ENCODE measurements at regions not wholly inside any gene's neighbourhood (a gene's known extent, or its start where the extent isn't known, plus 50 kb on each side); places are given as distances from the start of the nearest gene placed in this dataset.
"Not testable (repeated sequence)": the region's sequence is repeated elsewhere in the genome, so short reads cannot be mapped to it uniquely, and the experiment has no call there.

DNA sequence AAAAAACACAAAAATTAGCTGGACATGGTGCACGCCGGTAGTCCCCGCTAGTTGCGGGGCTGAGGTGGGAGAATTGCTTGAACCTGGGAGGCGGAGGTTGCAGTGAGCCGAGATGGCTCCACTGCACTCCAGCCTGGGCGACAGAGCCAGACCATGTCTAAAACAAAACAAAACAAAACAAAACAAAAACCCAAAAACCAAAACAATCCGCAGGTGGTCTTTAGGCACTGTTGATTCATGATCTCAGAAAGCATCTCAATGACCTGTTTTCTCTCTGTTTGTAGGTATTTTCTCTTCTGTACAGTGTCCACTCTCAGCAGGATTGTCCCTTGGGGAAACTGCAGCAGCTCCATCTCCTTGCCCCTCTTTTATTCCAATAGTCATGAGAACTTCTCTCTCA lies 74.9 kb upstream of the ADGRL2 start:
- Histone ChIP-seq H3K27ac (ENCODE audit: low read length) (no peak overlapping the region), H3K27me3 (ENCODE audit: control insufficient read depth, insufficient read depth, low read length) (no peaks in the 10 kb centered on the region), H3K4me3 (ENCODE audit: low read depth in 2 of 2, low read length in 2 of 2) (no peak overlapping the region), H3K36me3 (ENCODE audit: control insufficient read depth, insufficient read depth, low read length) (no peaks in the 10 kb centered on the region), H3K4me1 (ENCODE audit: control insufficient read depth, insufficient read depth, low read length) (no peaks in the 10 kb centered on the region), H3K9me3 (ENCODE audit: control insufficient read depth, insufficient read depth, low read depth, low read length) (no peaks in the 10 kb centered on the region)
- no peak for TF ChIP-seq SIN3A (IDR thresholded peaks at IDR 0.05; ENCODE audit: borderline replicate concordance, insufficient read depth, low read depth, low read length)
- no peak for TF ChIP-seq TCF7L2 (IDR thresholded peaks at IDR 0.05; ENCODE audit: low read depth, low read length)
- TF ChIP-seq, protein P1, sequence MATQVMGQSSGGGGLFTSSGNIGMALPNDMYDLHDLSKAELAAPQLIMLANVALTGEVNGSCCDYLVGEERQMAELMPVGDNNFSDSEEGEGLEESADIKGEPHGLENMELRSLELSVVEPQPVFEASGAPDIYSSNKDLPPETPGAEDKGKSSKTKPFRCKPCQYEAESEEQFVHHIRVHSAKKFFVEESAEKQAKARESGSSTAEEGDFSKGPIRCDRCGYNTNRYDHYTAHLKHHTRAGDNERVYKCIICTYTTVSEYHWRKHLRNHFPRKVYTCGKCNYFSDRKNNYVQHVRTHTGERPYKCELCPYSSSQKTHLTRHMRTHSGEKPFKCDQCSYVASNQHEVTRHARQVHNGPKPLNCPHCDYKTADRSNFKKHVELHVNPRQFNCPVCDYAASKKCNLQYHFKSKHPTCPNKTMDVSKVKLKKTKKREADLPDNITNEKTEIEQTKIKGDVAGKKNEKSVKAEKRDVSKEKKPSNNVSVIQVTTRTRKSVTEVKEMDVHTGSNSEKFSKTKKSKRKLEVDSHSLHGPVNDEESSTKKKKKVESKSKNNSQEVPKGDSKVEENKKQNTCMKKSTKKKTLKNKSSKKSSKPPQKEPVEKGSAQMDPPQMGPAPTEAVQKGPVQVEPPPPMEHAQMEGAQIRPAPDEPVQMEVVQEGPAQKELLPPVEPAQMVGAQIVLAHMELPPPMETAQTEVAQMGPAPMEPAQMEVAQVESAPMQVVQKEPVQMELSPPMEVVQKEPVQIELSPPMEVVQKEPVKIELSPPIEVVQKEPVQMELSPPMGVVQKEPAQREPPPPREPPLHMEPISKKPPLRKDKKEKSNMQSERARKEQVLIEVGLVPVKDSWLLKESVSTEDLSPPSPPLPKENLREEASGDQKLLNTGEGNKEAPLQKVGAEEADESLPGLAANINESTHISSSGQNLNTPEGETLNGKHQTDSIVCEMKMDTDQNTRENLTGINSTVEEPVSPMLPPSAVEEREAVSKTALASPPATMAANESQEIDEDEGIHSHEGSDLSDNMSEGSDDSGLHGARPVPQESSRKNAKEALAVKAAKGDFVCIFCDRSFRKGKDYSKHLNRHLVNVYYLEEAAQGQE (IDR thresholded peaks at IDR 0.05; ENCODE audit: insufficient read depth in 1 of 2, low read depth in 2 of 2, low read length in 1 of 2): no peak
- no peak for TF ChIP-seq POLR2AphosphoS5 (IDR thresholded peaks at IDR 0.05; ENCODE audit: low read depth, low read length)
- TF ChIP-seq, protein P2, sequence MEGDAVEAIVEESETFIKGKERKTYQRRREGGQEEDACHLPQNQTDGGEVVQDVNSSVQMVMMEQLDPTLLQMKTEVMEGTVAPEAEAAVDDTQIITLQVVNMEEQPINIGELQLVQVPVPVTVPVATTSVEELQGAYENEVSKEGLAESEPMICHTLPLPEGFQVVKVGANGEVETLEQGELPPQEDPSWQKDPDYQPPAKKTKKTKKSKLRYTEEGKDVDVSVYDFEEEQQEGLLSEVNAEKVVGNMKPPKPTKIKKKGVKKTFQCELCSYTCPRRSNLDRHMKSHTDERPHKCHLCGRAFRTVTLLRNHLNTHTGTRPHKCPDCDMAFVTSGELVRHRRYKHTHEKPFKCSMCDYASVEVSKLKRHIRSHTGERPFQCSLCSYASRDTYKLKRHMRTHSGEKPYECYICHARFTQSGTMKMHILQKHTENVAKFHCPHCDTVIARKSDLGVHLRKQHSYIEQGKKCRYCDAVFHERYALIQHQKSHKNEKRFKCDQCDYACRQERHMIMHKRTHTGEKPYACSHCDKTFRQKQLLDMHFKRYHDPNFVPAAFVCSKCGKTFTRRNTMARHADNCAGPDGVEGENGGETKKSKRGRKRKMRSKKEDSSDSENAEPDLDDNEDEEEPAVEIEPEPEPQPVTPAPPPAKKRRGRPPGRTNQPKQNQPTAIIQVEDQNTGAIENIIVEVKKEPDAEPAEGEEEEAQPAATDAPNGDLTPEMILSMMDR (IDR thresholded peaks at IDR 0.05): no peak
- BruUV-seq (replicated peaks): no TSS peak
- in situ Hi-C loops (cut with HindIII; ENCODE audit: low pct_unique_long_range_greater_than_20kb, low sequenced_read_pairs) (no loop called here), intact Hi-C loops (cut with micrococcal nuclease; ENCODE audit: unreplicated experiment) (no loop called here)
- POLR2A ChIA-PET: no interaction called here
- no peak for ATAC-seq
- CTCF ChIA-PET: no interaction called here
- DNase-seq (ENCODE audit: low read depth, low spot score): no peak

DNA sequence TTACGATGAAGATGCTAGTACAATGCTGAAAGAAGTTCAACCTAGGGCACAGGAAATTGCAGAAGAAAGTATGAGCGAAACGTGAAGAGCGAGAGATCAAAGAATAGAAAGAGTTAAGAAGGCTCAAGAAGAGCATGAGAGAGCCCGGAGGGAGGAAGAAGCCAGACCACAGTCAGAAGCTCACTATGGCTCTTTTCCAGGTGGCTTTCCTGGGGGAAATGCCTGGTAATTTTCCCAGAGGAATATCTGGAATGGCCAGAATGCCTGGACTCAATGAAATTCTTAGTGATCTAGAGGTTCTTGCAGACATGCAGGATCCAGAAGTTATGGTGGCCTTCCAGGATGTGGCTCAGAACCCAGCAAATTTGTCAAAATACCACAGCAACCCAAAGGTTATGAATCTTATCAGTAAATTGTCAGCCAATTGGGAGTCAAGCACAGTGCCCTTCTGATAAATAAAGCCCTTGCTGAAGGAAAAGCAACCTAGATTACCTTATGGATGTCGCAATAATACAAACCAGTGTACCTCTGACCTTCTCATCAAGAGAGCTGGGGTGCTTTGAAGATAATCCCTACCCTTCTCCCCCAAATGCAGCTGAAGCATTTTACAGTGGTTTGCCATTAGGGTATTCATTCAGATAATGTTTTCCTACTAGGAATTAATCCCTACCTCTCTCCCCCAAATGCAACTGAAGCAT lies 78.0 kb upstream of the ADGRL2 start:
- H3K4me1 ChIP-seq (ENCODE audit: control insufficient read depth, insufficient read depth, low read length); CTCF ChIA-PET; ATAC-seq; H3K9me3 ChIP-seq (ENCODE audit: control insufficient read depth, insufficient read depth, low read depth, low read length); H3K36me3 ChIP-seq (ENCODE audit: control insufficient read depth, insufficient read depth, low read length); BruUV-seq (replicated peaks); intact Hi-C loops (cut with micrococcal nuclease; ENCODE audit: unreplicated experiment); in situ Hi-C loops (cut with HindIII; ENCODE audit: low pct_unique_long_range_greater_than_20kb, low sequenced_read_pairs); H3K27me3 ChIP-seq (ENCODE audit: control insufficient read depth, insufficient read depth, low read length); DNase-seq (ENCODE audit: low read depth, low spot score); POLR2A ChIA-PET; H3K4me3 ChIP-seq (ENCODE audit: low read depth in 2 of 2, low read length in 2 of 2); H3K27ac ChIP-seq (ENCODE audit: low read length): not testable (repeated sequence)

DNA sequence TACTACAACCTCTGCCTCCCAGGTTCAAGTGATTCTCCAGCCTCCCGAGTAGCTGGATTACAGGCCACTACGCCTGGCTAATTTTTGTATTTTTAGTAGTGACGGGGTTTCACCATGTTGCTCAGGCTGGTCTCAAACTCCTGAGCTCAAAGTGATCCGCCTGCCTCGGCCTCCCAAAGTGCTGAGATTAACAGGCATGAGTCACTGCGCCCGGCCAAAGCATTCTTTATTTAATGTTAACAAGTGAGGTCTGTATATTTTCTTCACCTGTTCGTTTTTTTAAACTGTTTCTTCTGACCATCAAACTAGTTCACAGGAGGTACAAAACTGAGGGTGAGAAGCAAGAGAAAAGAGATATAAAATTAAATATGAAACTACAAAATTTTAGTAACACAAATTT lies 80.5 kb upstream of the ADGRL2 start:
- intact Hi-C loops (cut with micrococcal nuclease; ENCODE audit: unreplicated experiment); H3K4me3 ChIP-seq (ENCODE audit: low read depth in 2 of 2, low read length in 2 of 2); H3K36me3 ChIP-seq (ENCODE audit: control insufficient read depth, insufficient read depth, low read length); POLR2A ChIA-PET; H3K4me1 ChIP-seq (ENCODE audit: control insufficient read depth, insufficient read depth, low read length); CTCF ChIA-PET; BruUV-seq (replicated peaks); H3K9me3 ChIP-seq (ENCODE audit: control insufficient read depth, insufficient read depth, low read depth, low read length); DNase-seq (ENCODE audit: low read depth, low spot score); H3K27me3 ChIP-seq (ENCODE audit: control insufficient read depth, insufficient read depth, low read length); in situ Hi-C loops (cut with HindIII; ENCODE audit: low pct_unique_long_range_greater_than_20kb, low sequenced_read_pairs); H3K27ac ChIP-seq (ENCODE audit: low read length); ATAC-seq: not testable (repeated sequence)

All from Panc1 (cell line).